ENCODE measurements at regions not wholly inside any gene's neighbourhood (a gene's known extent, or its start where the extent isn't known, plus 50 kb on each side); places are given as distances from the start of the nearest gene placed in this dataset.

DNA sequence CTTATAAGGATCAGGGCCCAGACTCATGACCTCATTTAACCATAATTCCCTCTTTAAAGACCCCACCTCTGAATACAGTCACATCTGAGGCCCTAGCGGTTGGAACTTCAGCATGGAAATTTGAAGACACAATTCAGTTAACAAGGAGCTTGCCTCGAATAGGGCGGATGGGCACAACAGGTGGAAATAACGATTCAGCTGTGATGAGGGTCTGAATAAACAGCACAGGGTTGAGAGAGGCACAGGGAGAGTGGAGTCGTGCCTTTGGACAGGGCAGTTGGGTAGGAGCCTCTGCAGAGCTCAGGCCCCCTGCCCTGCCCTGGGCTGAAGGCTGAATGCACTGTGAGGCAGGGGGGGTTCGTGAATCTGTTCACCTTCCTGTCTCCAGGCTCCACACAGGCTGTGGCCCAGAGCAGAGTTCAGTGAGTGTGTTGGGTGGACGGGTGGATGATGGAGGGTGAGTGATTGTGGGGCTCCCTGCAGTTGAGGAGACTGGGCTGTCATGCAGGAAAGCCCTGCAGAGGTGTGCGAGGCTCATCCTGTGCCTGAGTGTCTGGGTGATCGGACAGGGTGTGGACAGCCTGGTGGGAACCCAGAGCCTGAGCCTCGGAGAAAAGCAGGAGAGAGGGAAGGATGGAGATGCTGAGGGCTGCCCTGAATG, 243.1 kb downstream of the FOXD2 start:
- TF ChIP-seq CTCF (conservative IDR thresholded peaks at IDR 0.05; ENCODE audit: low read depth) = no peak
- ChIA-PET CTCF (interaction anchor here (0.6 kb wide), 1 partner anchor 249 kb away, joined by 4 read pairs; no protein-coding TSS in a partner anchor), POLR2A (ENCODE audit: low non-redundant PET) (no interaction called here)
- H3K27ac ChIP-seq = no peak overlapping the region
- DNase-seq (ENCODE audit: low spot score) = no peak

DNA sequence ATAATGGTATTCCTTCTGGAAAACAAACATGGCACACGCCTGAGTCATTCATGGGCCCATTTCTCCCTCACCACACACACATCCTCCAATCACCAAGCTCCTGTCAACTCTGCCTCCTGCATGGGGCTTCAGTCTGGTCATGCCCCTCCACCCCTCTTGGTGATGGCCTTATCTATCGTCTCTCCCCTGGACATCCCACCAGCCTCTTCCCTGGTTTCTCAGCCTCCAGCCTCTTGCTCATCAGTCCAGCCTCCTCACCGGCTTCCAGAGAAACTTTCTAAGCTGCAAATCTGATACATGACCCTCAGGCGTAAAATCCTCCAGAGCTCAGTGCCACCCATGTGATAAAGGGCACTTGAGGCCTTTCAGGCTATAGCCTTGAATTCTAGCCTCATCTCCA, 243.9 kb downstream of the FOXD2 start:
- ChIA-PET CTCF (no interaction called here), POLR2A (ENCODE audit: low non-redundant PET) (no interaction called here)
- H3K27ac ChIP-seq = no peak overlapping the region
- no peak for TF ChIP-seq CTCF (conservative IDR thresholded peaks at IDR 0.05; ENCODE audit: low read depth)
- no peak for DNase-seq (ENCODE audit: low spot score)

GRCh38 chr1:47682198-47682597, 244.4 kb downstream of the FOXD2 start:
- no peak for TF ChIP-seq CTCF (conservative IDR thresholded peaks at IDR 0.05; ENCODE audit: low read depth)
- no peak for DNase-seq (ENCODE audit: low spot score)
- POLR2A ChIA-PET (ENCODE audit: low non-redundant PET) = no interaction called here
- H3K27ac ChIP-seq = no peak overlapping the region
- CTCF ChIA-PET = no interaction called here

- DNase-seq (ENCODE audit: low spot score) = no peak
- ChIA-PET POLR2A (ENCODE audit: low non-redundant PET) (no interaction called here), CTCF (no interaction called here)
- no peak overlapping the region for H3K27ac ChIP-seq
- TF ChIP-seq CTCF (conservative IDR thresholded peaks at IDR 0.05; ENCODE audit: low read depth) = no peak
Observed at GRCh38 chr1:47682786-47683350, 245.0 kb downstream of the FOXD2 start.

- no peak for DNase-seq (ENCODE audit: low spot score)
- no peak for TF ChIP-seq CTCF (conservative IDR thresholded peaks at IDR 0.05; ENCODE audit: low read depth)
- ChIA-PET POLR2A (ENCODE audit: low non-redundant PET) (no interaction called here), CTCF (no interaction called here)
- no peak overlapping the region for H3K27ac ChIP-seq
Observed at GRCh38 chr1:47683401-47683800, 245.6 kb downstream of the FOXD2 start.

- TF ChIP-seq CTCF (conservative IDR thresholded peaks at IDR 0.05; ENCODE audit: low read depth) = no peak
- ChIA-PET POLR2A (ENCODE audit: low non-redundant PET) (no interaction called here), CTCF (no interaction called here)
- H3K27ac ChIP-seq = no peak overlapping the region
- no peak for DNase-seq (ENCODE audit: low spot score)
Observed at GRCh38 chr1:47684518-47684917, 246.7 kb downstream of the FOXD2 start.

All from RWPE1 (cell line).